ENCODE measurements at regions not wholly inside any gene's neighbourhood (a gene's known extent, or its start where the extent isn't known, plus 50 kb on each side); places are given as distances from the start of the nearest gene placed in this dataset.
"Not testable (repeated sequence)": the region's sequence is repeated elsewhere in the genome, so short reads cannot be mapped to it uniquely, and the experiment has no call there.

DNA sequence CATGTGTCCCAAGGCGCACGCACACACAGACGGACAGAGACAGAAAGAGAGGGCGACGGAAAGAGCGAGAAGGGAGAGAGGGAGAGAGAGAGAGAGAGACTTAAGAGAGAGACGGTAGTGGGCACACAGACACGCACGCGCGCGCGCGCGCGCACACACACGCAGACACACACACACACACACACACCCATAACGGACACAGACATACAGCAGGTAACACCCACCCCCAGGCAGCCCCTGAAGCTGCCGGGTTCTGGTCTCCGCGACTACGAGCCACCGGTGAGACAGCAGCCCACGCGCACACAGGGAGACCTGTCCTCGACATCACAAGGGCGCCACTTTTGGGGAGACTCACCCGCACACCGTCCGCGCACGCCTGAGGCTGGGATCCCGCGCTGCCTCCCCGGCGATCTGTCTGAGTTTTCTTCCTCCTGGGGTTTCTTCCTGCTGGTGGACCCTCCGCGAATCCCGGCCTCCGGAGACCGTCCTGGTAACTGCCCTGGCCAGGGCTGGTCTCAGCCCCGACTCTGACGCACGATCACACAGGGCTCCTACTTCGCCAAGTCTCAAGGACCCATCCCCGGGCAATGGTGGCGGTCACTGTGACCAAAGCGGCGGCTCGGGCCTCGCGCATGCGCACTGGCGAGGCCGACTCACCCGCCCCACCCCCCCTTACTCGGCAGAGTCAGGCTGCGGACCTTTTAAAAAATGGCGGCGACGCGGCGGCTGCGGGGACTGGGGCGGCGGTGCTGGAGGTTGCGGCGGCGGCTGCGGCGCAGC is 750.7 kb downstream of the SPATA31A1 start (continued):
- TF ChIP-seq, protein P1, sequence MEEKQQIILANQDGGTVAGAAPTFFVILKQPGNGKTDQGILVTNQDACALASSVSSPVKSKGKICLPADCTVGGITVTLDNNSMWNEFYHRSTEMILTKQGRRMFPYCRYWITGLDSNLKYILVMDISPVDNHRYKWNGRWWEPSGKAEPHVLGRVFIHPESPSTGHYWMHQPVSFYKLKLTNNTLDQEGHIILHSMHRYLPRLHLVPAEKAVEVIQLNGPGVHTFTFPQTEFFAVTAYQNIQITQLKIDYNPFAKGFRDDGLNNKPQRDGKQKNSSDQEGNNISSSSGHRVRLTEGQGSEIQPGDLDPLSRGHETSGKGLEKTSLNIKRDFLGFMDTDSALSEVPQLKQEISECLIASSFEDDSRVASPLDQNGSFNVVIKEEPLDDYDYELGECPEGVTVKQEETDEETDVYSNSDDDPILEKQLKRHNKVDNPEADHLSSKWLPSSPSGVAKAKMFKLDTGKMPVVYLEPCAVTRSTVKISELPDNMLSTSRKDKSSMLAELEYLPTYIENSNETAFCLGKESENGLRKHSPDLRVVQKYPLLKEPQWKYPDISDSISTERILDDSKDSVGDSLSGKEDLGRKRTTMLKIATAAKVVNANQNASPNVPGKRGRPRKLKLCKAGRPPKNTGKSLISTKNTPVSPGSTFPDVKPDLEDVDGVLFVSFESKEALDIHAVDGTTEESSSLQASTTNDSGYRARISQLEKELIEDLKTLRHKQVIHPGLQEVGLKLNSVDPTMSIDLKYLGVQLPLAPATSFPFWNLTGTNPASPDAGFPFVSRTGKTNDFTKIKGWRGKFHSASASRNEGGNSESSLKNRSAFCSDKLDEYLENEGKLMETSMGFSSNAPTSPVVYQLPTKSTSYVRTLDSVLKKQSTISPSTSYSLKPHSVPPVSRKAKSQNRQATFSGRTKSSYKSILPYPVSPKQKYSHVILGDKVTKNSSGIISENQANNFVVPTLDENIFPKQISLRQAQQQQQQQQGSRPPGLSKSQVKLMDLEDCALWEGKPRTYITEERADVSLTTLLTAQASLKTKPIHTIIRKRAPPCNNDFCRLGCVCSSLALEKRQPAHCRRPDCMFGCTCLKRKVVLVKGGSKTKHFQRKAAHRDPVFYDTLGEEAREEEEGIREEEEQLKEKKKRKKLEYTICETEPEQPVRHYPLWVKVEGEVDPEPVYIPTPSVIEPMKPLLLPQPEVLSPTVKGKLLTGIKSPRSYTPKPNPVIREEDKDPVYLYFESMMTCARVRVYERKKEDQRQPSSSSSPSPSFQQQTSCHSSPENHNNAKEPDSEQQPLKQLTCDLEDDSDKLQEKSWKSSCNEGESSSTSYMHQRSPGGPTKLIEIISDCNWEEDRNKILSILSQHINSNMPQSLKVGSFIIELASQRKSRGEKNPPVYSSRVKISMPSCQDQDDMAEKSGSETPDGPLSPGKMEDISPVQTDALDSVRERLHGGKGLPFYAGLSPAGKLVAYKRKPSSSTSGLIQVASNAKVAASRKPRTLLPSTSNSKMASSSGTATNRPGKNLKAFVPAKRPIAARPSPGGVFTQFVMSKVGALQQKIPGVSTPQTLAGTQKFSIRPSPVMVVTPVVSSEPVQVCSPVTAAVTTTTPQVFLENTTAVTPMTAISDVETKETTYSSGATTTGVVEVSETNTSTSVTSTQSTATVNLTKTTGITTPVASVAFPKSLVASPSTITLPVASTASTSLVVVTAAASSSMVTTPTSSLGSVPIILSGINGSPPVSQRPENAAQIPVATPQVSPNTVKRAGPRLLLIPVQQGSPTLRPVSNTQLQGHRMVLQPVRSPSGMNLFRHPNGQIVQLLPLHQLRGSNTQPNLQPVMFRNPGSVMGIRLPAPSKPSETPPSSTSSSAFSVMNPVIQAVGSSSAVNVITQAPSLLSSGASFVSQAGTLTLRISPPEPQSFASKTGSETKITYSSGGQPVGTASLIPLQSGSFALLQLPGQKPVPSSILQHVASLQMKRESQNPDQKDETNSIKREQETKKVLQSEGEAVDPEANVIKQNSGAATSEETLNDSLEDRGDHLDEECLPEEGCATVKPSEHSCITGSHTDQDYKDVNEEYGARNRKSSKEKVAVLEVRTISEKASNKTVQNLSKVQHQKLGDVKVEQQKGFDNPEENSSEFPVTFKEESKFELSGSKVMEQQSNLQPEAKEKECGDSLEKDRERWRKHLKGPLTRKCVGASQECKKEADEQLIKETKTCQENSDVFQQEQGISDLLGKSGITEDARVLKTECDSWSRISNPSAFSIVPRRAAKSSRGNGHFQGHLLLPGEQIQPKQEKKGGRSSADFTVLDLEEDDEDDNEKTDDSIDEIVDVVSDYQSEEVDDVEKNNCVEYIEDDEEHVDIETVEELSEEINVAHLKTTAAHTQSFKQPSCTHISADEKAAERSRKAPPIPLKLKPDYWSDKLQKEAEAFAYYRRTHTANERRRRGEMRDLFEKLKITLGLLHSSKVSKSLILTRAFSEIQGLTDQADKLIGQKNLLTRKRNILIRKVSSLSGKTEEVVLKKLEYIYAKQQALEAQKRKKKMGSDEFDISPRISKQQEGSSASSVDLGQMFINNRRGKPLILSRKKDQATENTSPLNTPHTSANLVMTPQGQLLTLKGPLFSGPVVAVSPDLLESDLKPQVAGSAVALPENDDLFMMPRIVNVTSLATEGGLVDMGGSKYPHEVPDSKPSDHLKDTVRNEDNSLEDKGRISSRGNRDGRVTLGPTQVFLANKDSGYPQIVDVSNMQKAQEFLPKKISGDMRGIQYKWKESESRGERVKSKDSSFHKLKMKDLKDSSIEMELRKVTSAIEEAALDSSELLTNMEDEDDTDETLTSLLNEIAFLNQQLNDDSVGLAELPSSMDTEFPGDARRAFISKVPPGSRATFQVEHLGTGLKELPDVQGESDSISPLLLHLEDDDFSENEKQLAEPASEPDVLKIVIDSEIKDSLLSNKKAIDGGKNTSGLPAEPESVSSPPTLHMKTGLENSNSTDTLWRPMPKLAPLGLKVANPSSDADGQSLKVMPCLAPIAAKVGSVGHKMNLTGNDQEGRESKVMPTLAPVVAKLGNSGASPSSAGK (IDR thresholded peaks at IDR 0.05) = peak; percentile 49; the same call in 1 of the 2 replicates
- TF ChIP-seq VEZF1 (CRISPR knock-in tag; IDR thresholded peaks at IDR 0.05) (0 out of 2 replicates have a peak, but pooled peaks have one; percentile 21), PHF8 (IDR thresholded peaks at IDR 0.05; ENCODE audit: borderline replicate concordance, low read length) (peak; percentile 26; the same call in 1 of the 2 replicates), NRF1 (conservative IDR thresholded peaks at IDR 0.05 in 1 of 2, IDR thresholded peaks at IDR 0.05 in 1 of 2) (peak; percentile 76)

DNA sequence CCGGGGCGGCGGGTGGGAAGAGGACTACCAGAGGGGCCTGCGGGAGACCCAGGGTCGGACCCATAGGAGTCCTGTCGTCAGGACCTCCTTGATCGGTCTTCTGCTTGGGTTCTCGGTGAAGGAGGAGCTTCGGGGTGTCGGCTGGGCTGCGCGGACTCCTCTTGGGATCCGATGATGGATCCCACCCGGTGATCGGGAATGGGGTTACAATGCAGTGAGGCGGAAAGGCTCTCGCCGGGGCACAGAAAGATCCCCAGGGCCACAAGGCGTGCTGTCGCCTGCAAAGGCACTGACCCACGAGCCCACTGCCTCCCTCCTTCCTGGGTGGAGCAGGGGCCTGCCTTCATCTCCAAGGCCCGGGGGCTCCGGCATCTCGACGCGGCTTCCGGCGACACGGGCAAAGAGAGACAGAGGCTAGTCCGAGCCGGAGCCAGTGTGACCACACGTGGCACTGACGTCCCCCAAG is 751.3 kb downstream of the SPATA31A1 start:
- H3K9me1 ChIP-seq (ENCODE audit: control insufficient read depth, insufficient read depth, low read length); H3K4me3 ChIP-seq; H3K79me2 ChIP-seq (ENCODE audit: control insufficient read depth, insufficient read depth, low read length); H3K27ac ChIP-seq (ENCODE audit: extremely low read depth, low read depth, low read length); FAIRE-seq; H3K4me1 ChIP-seq (replicated peaks in 1 of 2; ENCODE audit: control insufficient read depth in 2 of 2, insufficient read depth in 2 of 2, low read length in 2 of 2); H2AFZ ChIP-seq (ENCODE audit: low read depth, low read length); POLR2A ChIA-PET; H3K9me3 ChIP-seq (replicated peaks; ENCODE audit: control insufficient read depth, insufficient read depth, low read depth, low read length); H3K9ac ChIP-seq (ENCODE audit: insufficient read depth in 1 of 2, low read depth in 2 of 2, low read length in 2 of 2); H3K27me3 ChIP-seq (ENCODE audit: control insufficient read depth in 2 of 2, insufficient read depth in 2 of 2, low read length in 2 of 2); H4K20me1 ChIP-seq (replicated peaks; ENCODE audit: control insufficient read depth, insufficient read depth, low read length); ATAC-seq; CTCF ChIA-PET (ENCODE audit: low intra/inter-chr PET ratio); H3K4me2 ChIP-seq (ENCODE audit: insufficient read depth, low read length); intact Hi-C loops (cut with micrococcal nuclease); H3K36me3 ChIP-seq (ENCODE audit: control insufficient read depth, insufficient read depth, low read length); DNase-seq (ENCODE audit: extremely low read depth in 1 of 4, low spot score in 3 of 4); in situ Hi-C loops (cut with MboI): not testable (repeated sequence)
- WGBS (ENCODE audit: insufficient coverage, low coverage, missing lambda C conversion rate) = no CpG with 5 or more reads among the region's 33 CpGs
- BruUV-seq (replicated peaks) = TSS peak; percentile 89

Data from K562 (cell line).